Heart left ventricle (tissue), 16 donors: ENCODE measurements at regions not wholly inside any gene's neighbourhood (a gene's known extent, or its start where the extent isn't known, plus 50 kb on each side); places are given as distances from the start of the nearest gene placed in this dataset.

Source experiments
- ATAC-seq, 4 donors: fragments of 200-7000 bp; cut with Tn5 transposase; one replicate each; pipeline ENCODE4 v1.9.1; 2020 to 2022; ENCODE audit warnings: moderate library complexity in 4 of 4, mild to moderate bottlenecking in 3 of 4, moderate number of reproducible peaks in 1 of 4
- DNase-seq, 5 donors: peaks; one replicate each; pipeline ENCODE4 v3.0.0-alpha.2; 2020
- H3K27ac ChIP-seq, 12 donors: fragments of 200-600 bp; sonication (generic) in 4 of 12; one replicate each; pipeline versions ENCODE4 v1.5.0 to v1.8.0; 2016 to 2022; ENCODE audit warnings: mild to moderate bottlenecking in 2 of 12
- H3K27me3 ChIP-seq, 9 donors: fragments of 200-600 bp; sonication (generic) in 2 of 9; one replicate each; pipeline versions ENCODE4 v1.5.1 to v1.8.0; 2016 to 2022; ENCODE audit warnings: mild to moderate bottlenecking in 3 of 9
- H3K36me3 ChIP-seq, 9 donors: fragments of 200-600 bp; sonication (generic) in 2 of 9; one replicate each; pipeline versions ENCODE4 v1.5.0 to v1.8.0; 2018 to 2022; ENCODE audit warnings: mild to moderate bottlenecking in 2 of 9
- H3K4me1 ChIP-seq, 12 donors: fragments of 200-600 bp; sonication (generic) in 4 of 12; one replicate each; pipeline versions ENCODE4 v1.5.0 to v1.8.0; 2016 to 2022; ENCODE audit warnings: mild to moderate bottlenecking in 3 of 12
- H3K4me3 ChIP-seq, 12 donors: fragments of 200-600 bp; sonication (generic) in 4 of 12; one replicate each; pipeline versions ENCODE4 v1.5.0 to v1.8.0; 2017 to 2022; ENCODE audit warnings: mild to moderate bottlenecking in 9 of 12, moderate library complexity in 4 of 12
- H3K9me3 ChIP-seq, 12 donors: fragments of 200-600 bp; sonication (generic) in 4 of 12; one replicate each; pipeline versions ENCODE4 v1.5.0 to v1.8.0; 2016 to 2022; ENCODE audit warnings: mild to moderate bottlenecking in 1 of 12
- CTCF ChIP-seq, 12 donors: fragments of 200-600 bp; sonication (generic) in 4 of 12; IDR thresholded peaks; one replicate each; pipeline versions ENCODE4 v1.5.0 to v1.8.0; 2018 to 2022; ENCODE audit warnings: antibody characterized with exemption in 12 of 12, mild to moderate bottlenecking in 5 of 12
- POLR2A ChIP-seq, 2 donors: fragments of 450-650 bp; IDR thresholded peaks; one replicate each; pipeline ENCODE4 v1.6.1; 2017; ENCODE audit warnings: antibody characterized with exemption in 2 of 2, mild to moderate bottlenecking in 2 of 2, moderate library complexity in 2 of 2
- WGBS, 4 donors: extraction: QIAGEN DNeasy Blood & Tissue Kit in 2 of 4; methylation state at CpG; one replicate each; pipeline versions ENCODE4 v1.1.5 to v1.1.7; 2013 to 2018; 5-methylcytosine and 5-hydroxymethylcytosine counted together
- intact Hi-C, 10 donors: fragments of 100-400 bp; cut with DNase I; formaldehyde crosslinking; loops; one replicate each; pipeline versions ENCODE4 v1.11.1 to v1.14.2; 2022
- donor health status: ischemic (EF 13 %, LVEDD 7.1; RV severe dilation, severe dysfunction).
- donor health status: healthy with polysubstance abuse.
- donor health status: DM: no; HTN: yes; CAD: no.
- donor health status: DM: no; HTN: no; CAD: no.
- donor health status: ischemic (EF 25% LVEDD 6.9; RV normal size, moderate dysfunction).
- donor health status: ischemic (EF 25% LVEDD 5.7; RV mildly dilated, moderate dysfunction).
- donor health status: healthy.
- donor health status: DM: yes; HTN: yes; CAD: no.
- donor health status: ischemic (EF 35%, LVEDD 5.7; RV mildly dilated, moderate dysfunction).
- donor health status: nonischemic (EF 11% LVEDD 7.7; RV severe dilation, severe dysfunction).
- donor health status: DM: yes; HTN: yes; CAD: no.
- donor health status: PGD.
- donor health status: ischemic (EF 29% LVEDD 5.4; RV normal size, mild dysfunction).
- donor health status: nonischemic (EF 23%, LVEDD 6.1; RV moderate dilation, normal function).

DNA sequence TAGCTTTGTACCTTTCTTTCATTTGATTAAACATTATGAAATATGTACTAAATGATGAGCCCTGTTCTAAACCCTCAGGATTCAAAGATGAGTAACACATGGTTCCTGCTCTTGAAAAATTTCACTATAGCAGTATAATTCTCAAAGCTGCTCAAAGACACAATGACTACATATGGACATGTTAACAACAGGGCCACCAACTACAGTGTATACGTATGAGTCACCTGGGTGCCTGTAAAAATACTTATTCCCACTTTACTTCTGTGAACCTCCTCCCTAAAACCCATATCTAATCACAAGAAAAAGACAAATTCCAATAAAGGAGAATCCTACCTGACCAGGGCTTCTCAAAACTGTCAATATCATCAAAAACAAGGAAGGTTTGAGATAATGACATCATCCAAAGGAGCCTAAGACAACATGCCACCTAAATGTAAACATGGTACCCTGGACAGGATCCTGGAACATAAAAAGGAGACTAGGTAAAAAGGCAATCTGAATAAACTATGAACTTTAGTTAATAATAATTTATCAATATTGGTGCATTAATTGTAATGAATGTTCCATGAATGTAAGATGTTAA, 84.7 kb downstream of the FAM161A start:
- peaks cover 0 to 10% (median 0%) of the 10 kb centered on the region in 12 donors for H3K4me1 ChIP-seq
- WGBS, 4 donors: 71 to 84% (median 77%) methylated on average over 1 of the region's 1 CpG
- no peaks in the 10 kb centered on the region for H3K36me3 ChIP-seq
- H3K27me3 ChIP-seq: no peaks in the 10 kb centered on the region
- H3K27ac ChIP-seq: no peak overlapping the region
- intact Hi-C loops: loop anchor here in 4 of 10 donors (10.0 kb wide), 3 partner anchors 74 to 234 kb away; partner anchors contain the start of gene XPO1 (in 3 of the 4)
- no peak for ATAC-seq
- no peak overlapping the region for H3K4me3 ChIP-seq
- no peak for DNase-seq
- TF ChIP-seq CTCF (IDR thresholded peaks at IDR 0.05) (no peak), POLR2A (IDR thresholded peaks at IDR 0.05) (no peak)
- peaks cover 0 to 11% (median 0%) of the 10 kb centered on the region in 12 donors for H3K9me3 ChIP-seq

GRCh38 chr2:61764035-61764800, 89.6 kb downstream of the FAM161A start:
- Histone ChIP-seq H3K9me3 (peaks cover 0 to 11% (median 0%) of the 10 kb centered on the region in 12 donors), H3K4me3 (peak overlapping the region; percentile 28 to 82 (median 68)), H3K27me3 (no peaks in the 10 kb centered on the region), H3K36me3 (no peaks in the 10 kb centered on the region), H3K27ac (peak overlapping the region; percentile 92 to 99 (median 96)), H3K4me1 (peaks cover 0 to 13% (median 4%) of the 10 kb centered on the region in 12 donors)
- TF ChIP-seq CTCF (IDR thresholded peaks at IDR 0.05): no peak
- peak; percentile 38 to 81 for TF ChIP-seq POLR2A (IDR thresholded peaks at IDR 0.05)
- ATAC-seq (peak; percentile 99 to 100 (median 99)), DNase-seq (peak; percentile 97 to 98 (median 98))
- intact Hi-C loops: loop anchor here in 9 of 10 donors (1.0 to 10.0 kb wide), 12 partner anchors 52 to 292 kb away; partner anchors contain the start of genes XPO1 (in 8 of the 9), FAM161A (in 1 of the 9) and USP34 (in 1 of the 9)
- WGBS, 4 donors: 1 to 3% (median 2%) methylated on average over 53 to 70 of the region's 70 CpGs

DNA sequence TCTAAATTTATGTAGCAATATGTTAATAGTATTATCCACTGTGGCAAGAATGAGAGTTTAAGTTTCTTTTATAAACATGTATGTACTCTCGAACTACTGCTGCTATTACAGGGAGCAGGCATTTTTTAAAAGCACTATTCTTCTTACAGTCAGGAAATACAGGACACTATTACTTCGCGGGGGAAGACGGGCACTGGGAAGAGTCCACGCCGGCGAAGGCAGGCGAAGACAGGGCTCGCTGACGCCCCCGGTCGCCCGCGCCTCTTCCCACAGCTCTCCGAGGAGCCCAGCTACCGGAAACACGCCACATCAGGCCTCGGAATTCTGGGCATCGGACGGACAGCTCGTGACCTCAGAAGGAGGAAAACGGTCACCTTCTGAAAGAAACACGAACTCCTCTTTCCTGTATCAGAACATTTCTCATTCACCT, 90.2 kb downstream of the FAM161A start:
- intact Hi-C loops: loop anchor here in 9 of 10 donors (1.0 to 10.0 kb wide), 12 partner anchors 51 to 291 kb away; partner anchors contain the start of genes XPO1 (in 8 of the 9), FAM161A (in 1 of the 9) and USP34 (in 1 of the 9)
- TF ChIP-seq CTCF (IDR thresholded peaks at IDR 0.05) (peak in 7 of 12 donors; percentile 18 to 56 (median 31)), POLR2A (IDR thresholded peaks at IDR 0.05) (no peak)
- Histone ChIP-seq H3K36me3 (no peaks in the 10 kb centered on the region), H3K9me3 (peaks cover 0 to 11% (median 0%) of the 10 kb centered on the region in 12 donors), H3K27me3 (no peaks in the 10 kb centered on the region), H3K4me1 (peaks cover 0 to 13% (median 4%) of the 10 kb centered on the region in 12 donors), H3K27ac (peak overlapping the region; percentile 92 to 99 (median 96)), H3K4me3 (peak overlapping the region; percentile 28 to 82 (median 68))
- DNase-seq (peak; percentile 85 to 93 (median 87)), ATAC-seq (peak; percentile 84 to 88 (median 87))
- 0 to 1% (median 0%) methylated on average over 23 of the region's 23 CpGs for WGBS, 4 donors

- H3K27ac ChIP-seq: no peak overlapping the region
- peaks cover 0 to 11% (median 0%) of the 10 kb centered on the region in 12 donors for H3K9me3 ChIP-seq
- H3K4me3 ChIP-seq: no peak overlapping the region
- peaks cover 0 to 13% (median 4%) of the 10 kb centered on the region in 12 donors for H3K4me1 ChIP-seq
- TF ChIP-seq POLR2A (IDR thresholded peaks at IDR 0.05) (no peak), CTCF (IDR thresholded peaks at IDR 0.05) (no peak)
- no peaks in the 10 kb centered on the region for H3K27me3 ChIP-seq
- H3K36me3 ChIP-seq: no peaks in the 10 kb centered on the region
- DNase-seq: no peak
- 92 to 97% (median 95%) methylated on average over 8 of the region's 8 CpGs for WGBS, 4 donors
- intact Hi-C loops: loop anchor here in 9 of 10 donors (2.0 to 10.0 kb wide), 10 partner anchors 50 to 290 kb away; partner anchors contain the start of genes XPO1 (in 5 of the 9), FAM161A (in 1 of the 9) and USP34 (in 1 of the 9)
- ATAC-seq: no peak
Observed at GRCh38 chr2:61762292-61762691, 91.6 kb downstream of the FAM161A start.
